NCI-H345 (cell line): ENCODE measurements at regions not wholly inside any gene's neighbourhood (a gene's known extent, or its start where the extent isn't known, plus 50 kb on each side); places are given as distances from the start of the nearest gene placed in this dataset.

Source experiments
- DNase-seq: peaks from one replicate; lab custom pipeline; 2025; lab: John Stamatoyannopoulos, UW

GRCh38 chr12:115176741-115177400 lies 492.9 kb upstream of the TBX3 start:
- no peak for DNase-seq

- DNase-seq = no peak
Observed at GRCh38 chr12:115174920-115175319, 490.9 kb upstream of the TBX3 start.

GRCh38 chr12:115172521-115172920 lies 488.5 kb upstream of the TBX3 start:
- no peak for DNase-seq

- no peak for DNase-seq
Observed at GRCh38 chr12:115169981-115170380, 486.0 kb upstream of the TBX3 start.

- DNase-seq = no peak
Observed at GRCh38 chr12:115166698-115167315, 482.8 kb upstream of the TBX3 start.

GRCh38 chr12:115163710-115164109 lies 479.7 kb upstream of the TBX3 start:
- peak; percentile 56 for DNase-seq

GRCh38 chr12:115160271-115161128 lies 476.5 kb upstream of the TBX3 start:
- DNase-seq = peak; percentile 64

- no peak for DNase-seq
Observed at GRCh38 chr12:115158816-115159215, 474.8 kb upstream of the TBX3 start.

GRCh38 chr12:115155665-115156645 lies 472.0 kb upstream of the TBX3 start:
- no peak for DNase-seq

- no peak for DNase-seq
Observed at GRCh38 chr12:115149685-115150378, 465.9 kb upstream of the TBX3 start.

GRCh38 chr12:115149279-115149678 lies 465.3 kb upstream of the TBX3 start:
- no peak for DNase-seq

GRCh38 chr12:115147916-115148315 lies 463.9 kb upstream of the TBX3 start:
- DNase-seq = no peak

GRCh38 chr12:115146453-115146852 lies 462.5 kb upstream of the TBX3 start:
- DNase-seq = no peak

- DNase-seq = no peak
Observed at GRCh38 chr12:115144425-115144824, 460.4 kb upstream of the TBX3 start.

- no peak for DNase-seq
Observed at GRCh38 chr12:115140981-115141655, 457.1 kb upstream of the TBX3 start.

- no peak for DNase-seq
Observed at GRCh38 chr12:115137812-115138521, 454.0 kb upstream of the TBX3 start.

GRCh38 chr12:115135800-115136211 lies 451.8 kb upstream of the TBX3 start:
- DNase-seq = peak; percentile 71

- no peak for DNase-seq
Observed at GRCh38 chr12:115134298-115134697, 450.3 kb upstream of the TBX3 start.

GRCh38 chr12:115132905-115133304 lies 448.9 kb upstream of the TBX3 start:
- no peak for DNase-seq

- DNase-seq = no peak
Observed at GRCh38 chr12:115132145-115132544, 448.2 kb upstream of the TBX3 start.
